ENCODE measurements at regions not wholly inside any gene's neighbourhood (a gene's known extent, or its start where the extent isn't known, plus 50 kb on each side); places are given as distances from the start of the nearest gene placed in this dataset.
"Not testable (repeated sequence)": the region's sequence is repeated elsewhere in the genome, so short reads cannot be mapped to it uniquely, and the experiment has no call there.

DNA sequence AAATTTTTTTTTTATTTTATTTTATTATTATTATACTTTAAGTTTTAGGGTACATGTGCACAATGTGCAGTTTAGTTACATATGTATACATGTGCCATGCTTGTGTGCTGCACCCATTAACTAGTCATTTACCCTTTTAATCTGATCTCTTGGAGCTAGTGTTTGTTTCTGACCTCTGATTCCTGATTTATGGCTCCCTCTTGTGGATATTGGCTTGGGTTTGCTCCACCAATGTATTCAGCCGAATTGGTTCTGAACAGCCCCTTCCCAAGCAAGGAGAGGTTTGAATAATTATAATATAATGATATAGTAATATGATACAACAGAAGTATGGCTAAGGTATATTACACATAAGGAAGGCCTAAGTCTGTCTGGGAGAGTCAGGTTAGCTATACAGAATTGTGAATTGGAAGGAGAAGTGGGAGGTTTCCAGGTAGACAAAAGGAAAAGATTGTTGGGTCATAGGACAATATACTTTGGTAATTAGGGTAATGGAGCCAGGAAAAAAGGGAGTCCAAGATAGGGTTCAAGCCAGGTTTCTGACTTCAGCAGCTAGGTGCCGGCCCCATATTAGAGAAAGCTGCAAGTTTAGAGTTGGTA is 53.1 kb upstream of the HMCN1 start:
- peak; percentile 27 to 85 (median 57) for DNase-seq

DNA sequence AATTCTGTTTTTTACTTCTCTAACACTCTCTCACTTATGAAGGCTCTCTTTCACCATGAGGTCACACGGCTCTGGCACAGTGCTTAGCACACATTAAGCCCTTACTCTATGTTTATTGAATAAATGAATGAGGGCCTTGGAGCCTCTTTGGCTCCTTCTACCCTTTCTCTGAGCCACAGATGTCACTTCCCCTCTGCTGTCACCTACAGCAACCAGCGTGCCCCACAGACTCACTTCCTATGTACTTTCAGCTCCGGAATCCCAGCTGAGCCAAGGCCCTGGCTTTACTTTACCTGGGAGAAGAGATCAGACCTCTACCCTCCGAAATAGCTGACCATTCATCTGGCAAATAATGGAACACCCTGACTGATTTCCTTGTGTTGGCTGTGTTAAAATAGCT is 53.7 kb upstream of the HMCN1 start:
- no peak for DNase-seq

GRCh38 chr1:185679220-185679619 is 55.0 kb upstream of the HMCN1 start:
- no peak for DNase-seq

GRCh38 chr1:185676969-185677368 is 57.2 kb upstream of the HMCN1 start:
- DNase-seq = no peak

- peak in 1 of 3 experiments; percentile 48 for DNase-seq
Measured at GRCh38 chr1:185674201-185674600, 60.0 kb upstream of the HMCN1 start.

GRCh38 chr1:185672719-185673360 is 61.4 kb upstream of the HMCN1 start:
- DNase-seq = no peak

DNA sequence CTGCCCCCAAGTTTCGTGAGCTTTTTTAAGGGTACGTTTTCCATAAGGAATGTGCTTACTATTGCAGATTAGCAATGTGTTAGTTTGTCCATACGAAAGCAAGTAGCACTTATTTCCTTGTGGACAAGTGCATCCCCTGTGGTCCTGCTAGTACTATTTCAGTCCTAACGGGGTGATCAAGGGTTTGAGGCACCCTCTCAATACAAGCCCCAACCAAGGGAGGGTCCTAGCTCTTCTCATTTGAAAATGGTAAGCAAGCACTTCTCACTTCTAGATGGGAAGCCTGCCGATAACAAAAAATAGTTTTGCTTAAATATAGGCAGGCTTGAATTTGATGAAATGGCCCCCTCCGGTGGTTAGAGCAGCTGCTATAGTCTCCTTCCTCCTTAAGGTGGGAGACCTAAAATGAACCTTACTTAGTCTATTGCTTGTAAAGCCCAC is 64.0 kb upstream of the HMCN1 start:
- DNase-seq = peak; percentile 31 to 71 (median 60)

GRCh38 chr1:185668013-185668412 is 66.2 kb upstream of the HMCN1 start:
- DNase-seq = no peak

DNA sequence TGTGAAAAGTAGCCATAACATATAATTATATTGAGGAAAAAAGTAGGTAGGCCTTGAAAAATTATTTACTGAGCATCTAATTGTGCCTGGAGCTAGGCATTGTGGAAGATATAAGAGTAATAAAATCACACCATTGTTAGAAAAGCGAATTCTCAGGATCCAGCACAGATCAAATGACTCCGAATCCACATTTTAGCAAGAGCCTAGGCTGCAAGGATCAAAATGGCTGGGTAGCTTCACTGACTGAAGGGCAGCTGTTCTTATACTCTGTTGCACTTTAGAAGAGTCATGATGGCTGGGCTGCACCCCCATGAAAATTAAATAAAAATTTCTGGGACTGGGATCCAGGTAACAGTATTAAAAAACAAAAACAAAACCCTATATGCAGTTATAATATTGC is 67.6 kb upstream of the HMCN1 start:
- DNase-seq = no peak

GRCh38 chr1:185663771-185664296 is 70.4 kb upstream of the HMCN1 start:
- no peak for DNase-seq

DNA sequence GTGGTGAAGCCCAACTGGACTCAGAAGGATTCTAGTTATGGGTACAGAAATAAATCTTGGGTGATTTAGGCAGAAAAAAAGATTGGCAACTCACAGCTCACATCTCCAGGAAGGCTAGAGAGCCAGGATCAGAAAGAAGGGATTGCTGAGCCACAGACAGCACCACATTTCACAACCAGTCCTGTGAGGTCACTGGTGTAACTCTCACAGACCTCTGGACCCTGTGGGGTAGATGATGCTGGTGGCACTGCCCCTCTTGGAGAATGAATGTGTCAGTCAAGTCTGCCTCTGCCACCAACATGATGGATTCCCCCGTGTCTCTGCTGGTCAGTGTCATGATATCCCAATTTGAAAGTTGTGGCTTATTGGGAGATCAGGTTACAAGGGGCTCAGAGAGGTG is 70.9 kb upstream of the HMCN1 start:
- DNase-seq = no peak

GRCh38 chr1:185661971-185662370 is 72.2 kb upstream of the HMCN1 start:
- no peak for DNase-seq

- no peak for DNase-seq
Measured at GRCh38 chr1:185656663-185657062, 77.5 kb upstream of the HMCN1 start.

DNA sequence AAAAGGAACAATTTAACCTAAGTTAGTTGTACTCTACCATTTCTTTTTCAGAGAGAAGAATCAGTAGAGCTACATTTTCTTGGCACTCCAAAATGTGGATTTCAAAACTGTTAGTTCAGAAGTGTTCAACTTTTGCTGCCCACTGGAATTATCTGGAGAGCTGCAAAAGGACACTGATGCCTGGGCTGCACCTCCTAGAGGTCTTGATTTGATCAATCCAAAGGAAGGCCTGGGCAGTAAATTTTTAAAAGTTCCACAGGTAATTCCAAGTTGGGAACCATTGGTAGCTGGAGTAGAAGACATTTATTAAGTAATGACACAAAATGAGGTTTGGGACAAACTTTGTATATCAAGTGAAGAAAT is 79.3 kb upstream of the HMCN1 start:
- no peak for DNase-seq

GRCh38 chr1:185654199-185654951 is 79.8 kb upstream of the HMCN1 start:
- no peak for DNase-seq

GRCh38 chr1:185653615-185654014 is 80.6 kb upstream of the HMCN1 start:
- no peak for DNase-seq

DNA sequence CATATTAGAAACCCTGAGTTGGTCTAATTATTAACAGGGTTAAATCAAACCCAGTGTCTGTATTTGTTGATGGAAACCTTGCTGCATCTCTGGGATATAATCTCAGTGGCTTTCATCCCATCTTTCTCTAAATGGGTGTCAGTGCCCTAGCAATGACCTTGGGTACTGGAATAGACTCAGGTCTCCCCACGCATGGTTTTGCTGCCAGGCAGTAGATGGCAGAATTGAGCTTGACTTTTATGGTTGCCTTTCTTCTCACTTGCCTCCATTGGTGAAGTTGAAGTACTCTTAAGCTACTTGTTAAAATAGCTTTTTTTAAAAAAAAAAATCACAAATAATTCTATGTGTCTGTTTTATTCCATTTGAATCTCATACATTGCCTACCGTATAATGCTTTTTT is 81.8 kb upstream of the HMCN1 start:
- DNase-seq = peak in 1 of 3 experiments; percentile 17

DNA sequence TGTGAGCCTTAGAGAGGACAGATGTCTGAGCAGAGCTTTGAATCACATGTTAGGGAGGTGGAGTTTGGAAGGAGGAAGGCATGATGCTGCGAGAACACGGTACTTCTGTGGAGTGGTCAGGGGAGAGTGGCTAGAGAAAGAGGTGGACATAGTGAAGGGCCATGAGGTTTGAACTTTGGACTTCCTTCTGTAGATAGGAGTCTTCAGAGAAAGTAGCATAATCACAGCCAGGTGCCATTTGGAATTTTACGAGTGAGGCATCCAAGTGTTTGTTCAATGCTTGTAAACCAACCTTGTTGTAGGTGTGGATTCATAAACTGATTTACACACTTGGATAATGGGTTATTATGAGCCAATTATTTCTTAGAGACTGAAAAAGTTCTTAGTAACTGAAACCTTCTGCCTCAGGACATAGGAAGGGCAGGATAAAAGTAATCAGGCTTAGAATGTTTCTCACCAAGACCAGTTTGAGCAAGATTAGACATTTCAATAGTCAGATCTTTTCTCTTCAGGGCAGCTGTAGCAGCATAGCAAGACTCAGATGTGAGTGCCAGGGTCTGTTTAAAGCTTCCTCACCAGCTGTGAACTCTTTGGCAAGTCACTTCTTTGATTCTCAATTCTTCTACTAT is 83.5 kb upstream of the HMCN1 start:
- no peak for DNase-seq

GRCh38 chr1:185648858-185649589 is 85.2 kb upstream of the HMCN1 start:
- DNase-seq = no peak

GRCh38 chr1:185647597-185648267 is 86.5 kb upstream of the HMCN1 start:
- DNase-seq = not testable (repeated sequence)

DNA sequence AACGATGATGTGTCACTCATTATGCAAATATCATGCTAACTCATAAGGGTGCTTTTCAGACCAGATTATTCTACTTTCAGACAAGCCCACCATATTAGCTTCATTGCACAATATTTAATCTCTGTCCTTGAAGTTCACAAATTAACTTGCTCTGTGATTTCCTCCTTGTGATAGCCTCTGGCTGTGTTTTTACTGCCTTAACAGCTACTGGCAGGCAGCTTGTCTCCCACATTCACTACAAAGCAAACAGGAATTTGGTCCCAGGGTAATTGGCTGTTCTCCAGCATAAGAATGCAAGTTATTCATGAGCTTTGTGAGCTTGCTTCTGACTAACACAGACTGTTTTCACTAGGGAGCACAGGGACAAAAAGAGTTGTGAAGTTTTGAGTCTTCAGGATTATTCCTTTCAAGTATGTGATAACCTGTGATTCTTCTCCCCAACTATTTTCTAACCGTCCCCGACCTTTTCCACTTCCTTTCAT is 87.9 kb upstream of the HMCN1 start:
- DNase-seq = peak in 2 of 3 experiments; percentile 18 to 78

GRCh38 chr1:185645686-185646085 is 88.5 kb upstream of the HMCN1 start:
- DNase-seq = no peak

Data from NCI-H1417 (cell line).